Bronchial epithelial cell (primary cell): ENCODE measurements at regions not wholly inside any gene's neighbourhood (a gene's known extent, or its start where the extent isn't known, plus 50 kb on each side); places are given as distances from the start of the nearest gene placed in this dataset.
"Not testable (repeated sequence)": the region's sequence is repeated elsewhere in the genome, so short reads cannot be mapped to it uniquely, and the experiment has no call there.

Experiments
- DNase-seq: peaks from one replicate; pipeline ENCODE4 v3.0.0-alpha.2; 2010; ENCODE audit warnings: low read depth
- FAIRE-seq: peaks from 2 replicates; lab custom pipeline; 2011; peaks lifted over from hg19 to GRCh38; lab: Jason Lieb, UNC
- H3K27me3 ChIP-seq: 2 replicates; pipeline ENCODE4 v1.5.1; 2011; ENCODE audit warnings: low read length; ENCODE audit not compliant: control insufficient read depth, insufficient read depth
- H3K36me3 ChIP-seq: 2 replicates; pipeline ENCODE4 v1.5.1; 2011; ENCODE audit warnings: low read length; ENCODE audit not compliant: control insufficient read depth, insufficient read depth
- H3K4me3 ChIP-seq: 2 replicates; pipeline ENCODE4 v1.5.1; 2011; ENCODE audit warnings: mild to moderate bottlenecking, low read depth, low read length, control low read depth
- CTCF ChIP-seq: IDR thresholded peaks from 2 replicates; pipeline ENCODE4 v1.5.1; 2011; ENCODE audit warnings: mild to moderate bottlenecking, moderate library complexity, low read length, control low read depth, inconsistent platforms; ENCODE audit not compliant: insufficient read depth, severe bottlenecking

- not testable (repeated sequence) for H3K27me3 ChIP-seq, DNase-seq, H3K4me3 ChIP-seq, H3K36me3 ChIP-seq, FAIRE-seq
Measured at GRCh38 chr5:99515864-99516490, 587.2 kb upstream of the CHD1 start.

GRCh38 chr5:99510237-99510866, 581.5 kb upstream of the CHD1 start:
- peak; percentile 7 for DNase-seq
- FAIRE-seq, H3K27me3 ChIP-seq: not testable (repeated sequence)

GRCh38 chr5:99509064-99509463, 580.3 kb upstream of the CHD1 start:
- H3K27me3 ChIP-seq, DNase-seq, H3K36me3 ChIP-seq, H3K4me3 ChIP-seq, FAIRE-seq: not testable (repeated sequence)

More at GRCh38 chr5:99510237-99510866, 581.5 kb upstream of the CHD1 start:
- not testable (repeated sequence) for H3K4me3 ChIP-seq, H3K36me3 ChIP-seq

- not testable (repeated sequence) for DNase-seq, H3K27me3 ChIP-seq, H3K36me3 ChIP-seq, H3K4me3 ChIP-seq, FAIRE-seq
Measured at GRCh38 chr5:99495456-99495855, 566.6 kb upstream of the CHD1 start.

GRCh38 chr5:99478450-99478849, 549.6 kb upstream of the CHD1 start:
- H3K27me3 ChIP-seq, DNase-seq, H3K36me3 ChIP-seq, FAIRE-seq, H3K4me3 ChIP-seq: not testable (repeated sequence)

GRCh38 chr5:99473328-99473727, 544.5 kb upstream of the CHD1 start:
- H3K36me3 ChIP-seq, DNase-seq, H3K27me3 ChIP-seq, FAIRE-seq, H3K4me3 ChIP-seq: not testable (repeated sequence)

GRCh38 chr5:99471726-99472125, 542.9 kb upstream of the CHD1 start:
- not testable (repeated sequence) for FAIRE-seq, H3K4me3 ChIP-seq, H3K36me3 ChIP-seq, H3K27me3 ChIP-seq, DNase-seq

GRCh38 chr5:99471178-99471577, 542.4 kb upstream of the CHD1 start:
- not testable (repeated sequence) for H3K36me3 ChIP-seq, FAIRE-seq, DNase-seq, H3K4me3 ChIP-seq, H3K27me3 ChIP-seq

GRCh38 chr5:99470636-99471035, 541.8 kb upstream of the CHD1 start:
- FAIRE-seq, H3K36me3 ChIP-seq, DNase-seq, H3K27me3 ChIP-seq, H3K4me3 ChIP-seq: not testable (repeated sequence)

GRCh38 chr5:99460701-99461100, 531.9 kb upstream of the CHD1 start:
- no peak overlapping the region for H3K4me3 ChIP-seq
- DNase-seq (no peak), FAIRE-seq (no peak)
- H3K27me3 ChIP-seq, result no peaks in the 10 kb centered on the region
- H3K36me3 ChIP-seq, result no peaks in the 10 kb centered on the region
- TF ChIP-seq CTCF, result no peak
